ENCODE measurements at regions not wholly inside any gene's neighbourhood (a gene's known extent, or its start where the extent isn't known, plus 50 kb on each side); places are given as distances from the start of the nearest gene placed in this dataset.

DNA sequence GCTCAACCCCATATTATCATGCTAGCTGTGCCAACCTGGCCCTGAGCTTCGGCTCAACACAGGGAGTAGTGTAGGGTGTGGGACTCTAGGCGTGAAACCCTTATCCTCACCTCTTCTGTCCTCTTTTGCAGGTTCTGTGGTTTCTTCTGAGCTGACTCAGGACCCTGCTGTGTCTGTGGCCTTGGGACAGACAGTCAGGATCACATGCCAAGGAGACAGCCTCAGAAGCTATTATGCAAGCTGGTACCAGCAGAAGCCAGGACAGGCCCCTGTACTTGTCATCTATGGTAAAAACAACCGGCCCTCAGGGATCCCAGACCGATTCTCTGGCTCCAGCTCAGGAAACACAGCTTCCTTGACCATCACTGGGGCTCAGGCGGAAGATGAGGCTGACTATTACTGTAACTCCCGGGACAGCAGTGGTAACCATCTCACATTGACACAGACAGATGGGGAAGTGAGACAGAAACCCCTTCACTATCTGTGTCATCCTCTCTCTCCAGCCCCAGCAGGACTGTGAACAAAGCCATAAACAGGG is 76.4 kb downstream of the GGTLC2 start:
- Histone ChIP-seq H3K4me1 (ENCODE audit: insufficient read depth) (peaks cover 9% of the 10 kb centered on the region), H3K9me3 (no peaks in the 10 kb centered on the region), H3K27me3 (no peaks in the 10 kb centered on the region), H3K36me3 (no peaks in the 10 kb centered on the region), H3K4me3 (no peak overlapping the region), H3K27ac (no peak overlapping the region)
- intact Hi-C loops (cut with DNase I) = no loop called here
- DNase-seq = no peak
- TF ChIP-seq EP300 (IDR thresholded peaks at IDR 0.05) (no peak), POLR2A (IDR thresholded peaks at IDR 0.05) (no peak)
- TF ChIP-seq, protein P1, sequence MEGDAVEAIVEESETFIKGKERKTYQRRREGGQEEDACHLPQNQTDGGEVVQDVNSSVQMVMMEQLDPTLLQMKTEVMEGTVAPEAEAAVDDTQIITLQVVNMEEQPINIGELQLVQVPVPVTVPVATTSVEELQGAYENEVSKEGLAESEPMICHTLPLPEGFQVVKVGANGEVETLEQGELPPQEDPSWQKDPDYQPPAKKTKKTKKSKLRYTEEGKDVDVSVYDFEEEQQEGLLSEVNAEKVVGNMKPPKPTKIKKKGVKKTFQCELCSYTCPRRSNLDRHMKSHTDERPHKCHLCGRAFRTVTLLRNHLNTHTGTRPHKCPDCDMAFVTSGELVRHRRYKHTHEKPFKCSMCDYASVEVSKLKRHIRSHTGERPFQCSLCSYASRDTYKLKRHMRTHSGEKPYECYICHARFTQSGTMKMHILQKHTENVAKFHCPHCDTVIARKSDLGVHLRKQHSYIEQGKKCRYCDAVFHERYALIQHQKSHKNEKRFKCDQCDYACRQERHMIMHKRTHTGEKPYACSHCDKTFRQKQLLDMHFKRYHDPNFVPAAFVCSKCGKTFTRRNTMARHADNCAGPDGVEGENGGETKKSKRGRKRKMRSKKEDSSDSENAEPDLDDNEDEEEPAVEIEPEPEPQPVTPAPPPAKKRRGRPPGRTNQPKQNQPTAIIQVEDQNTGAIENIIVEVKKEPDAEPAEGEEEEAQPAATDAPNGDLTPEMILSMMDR (IDR thresholded peaks at IDR 0.05) = no peak
- 83 to 86% (median 85%) methylated on average over 6 of the region's 6 CpGs for WGBS, 3 donors

DNA sequence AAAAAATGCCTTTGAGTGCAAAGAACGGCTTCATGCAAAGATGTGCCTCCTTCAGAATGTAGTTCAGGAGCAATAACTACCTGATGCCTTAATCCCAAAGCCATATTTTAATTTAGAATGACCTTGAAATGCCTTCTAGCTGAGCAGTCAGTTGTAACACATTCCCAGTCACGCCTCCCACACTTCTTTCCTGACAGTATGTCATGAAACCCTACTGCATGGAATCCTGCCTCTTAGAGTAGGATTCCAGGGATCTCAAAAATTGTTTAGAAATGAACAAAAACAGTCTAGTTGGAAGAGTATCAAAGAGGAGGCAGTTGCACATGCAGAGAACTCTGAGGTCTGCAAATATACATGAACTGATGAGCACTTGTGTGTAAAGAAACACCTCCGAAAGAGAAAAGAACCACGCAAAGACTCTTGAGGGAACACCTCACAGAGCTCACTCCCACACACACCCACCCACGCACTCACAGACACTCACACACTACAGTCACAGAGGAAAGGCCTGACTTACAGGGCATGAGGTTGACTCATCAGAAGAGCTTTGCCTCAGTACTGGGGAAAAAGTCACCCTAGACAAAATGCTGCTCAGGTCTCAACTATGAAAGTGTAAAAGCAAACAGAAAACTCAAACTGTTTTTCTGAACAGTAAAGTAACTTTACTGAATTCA is 77.4 kb downstream of the GGTLC2 start:
- 15 to 23% (median 17%) methylated on average over 5 of the region's 5 CpGs for WGBS, 3 donors
- H3K4me1 ChIP-seq (ENCODE audit: insufficient read depth) = peaks cover 9% of the 10 kb centered on the region
- peak; percentile 43 to 67 (median 57) for DNase-seq
- no peak for TF ChIP-seq POLR2A (IDR thresholded peaks at IDR 0.05)
- TF ChIP-seq, protein P1 (IDR thresholded peaks at IDR 0.05) = no peak
- TF ChIP-seq EP300 (IDR thresholded peaks at IDR 0.05) = no peak
- intact Hi-C loops (cut with DNase I) = no loop called here
- no peak overlapping the region for H3K27ac ChIP-seq
- H3K4me3 ChIP-seq = no peak overlapping the region
- no peaks in the 10 kb centered on the region for H3K27me3 ChIP-seq
- H3K9me3 ChIP-seq = no peaks in the 10 kb centered on the region
- H3K36me3 ChIP-seq = no peaks in the 10 kb centered on the region

DNA sequence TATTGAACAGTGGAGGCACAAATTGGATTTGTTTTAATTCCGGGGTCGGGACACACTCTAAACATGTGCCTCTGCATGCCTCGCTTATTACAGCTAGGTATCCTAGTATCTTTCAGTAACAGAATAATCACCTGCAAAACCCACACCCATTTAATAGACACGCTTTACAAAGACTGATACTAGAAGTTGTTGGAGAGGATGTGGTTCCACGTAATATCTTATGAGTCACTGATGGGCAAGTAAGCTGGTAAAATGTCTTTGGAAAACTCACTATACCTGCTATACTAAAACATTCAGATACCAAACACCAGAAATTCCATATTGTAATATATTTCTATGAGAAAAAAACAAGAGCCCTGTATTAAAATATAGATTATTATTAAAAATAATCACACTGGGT is 84.0 kb downstream of the GGTLC2 start:
- H3K36me3 ChIP-seq = no peaks in the 10 kb centered on the region
- H3K9me3 ChIP-seq = no peaks in the 10 kb centered on the region
- intact Hi-C loops (cut with DNase I) = no loop called here
- H3K4me3 ChIP-seq = no peak overlapping the region
- WGBS, 3 donors = 79 to 82% (median 80%) methylated on average over 5 of the region's 5 CpGs
- no peak for TF ChIP-seq POLR2A (IDR thresholded peaks at IDR 0.05)
- no peak for TF ChIP-seq EP300 (IDR thresholded peaks at IDR 0.05)
- TF ChIP-seq, protein P1 (IDR thresholded peaks at IDR 0.05) = no peak
- no peak overlapping the region for H3K27ac ChIP-seq
- no peak for DNase-seq
- H3K27me3 ChIP-seq = no peaks in the 10 kb centered on the region
- peaks cover 6% of the 10 kb centered on the region for H3K4me1 ChIP-seq (ENCODE audit: insufficient read depth)

DNA sequence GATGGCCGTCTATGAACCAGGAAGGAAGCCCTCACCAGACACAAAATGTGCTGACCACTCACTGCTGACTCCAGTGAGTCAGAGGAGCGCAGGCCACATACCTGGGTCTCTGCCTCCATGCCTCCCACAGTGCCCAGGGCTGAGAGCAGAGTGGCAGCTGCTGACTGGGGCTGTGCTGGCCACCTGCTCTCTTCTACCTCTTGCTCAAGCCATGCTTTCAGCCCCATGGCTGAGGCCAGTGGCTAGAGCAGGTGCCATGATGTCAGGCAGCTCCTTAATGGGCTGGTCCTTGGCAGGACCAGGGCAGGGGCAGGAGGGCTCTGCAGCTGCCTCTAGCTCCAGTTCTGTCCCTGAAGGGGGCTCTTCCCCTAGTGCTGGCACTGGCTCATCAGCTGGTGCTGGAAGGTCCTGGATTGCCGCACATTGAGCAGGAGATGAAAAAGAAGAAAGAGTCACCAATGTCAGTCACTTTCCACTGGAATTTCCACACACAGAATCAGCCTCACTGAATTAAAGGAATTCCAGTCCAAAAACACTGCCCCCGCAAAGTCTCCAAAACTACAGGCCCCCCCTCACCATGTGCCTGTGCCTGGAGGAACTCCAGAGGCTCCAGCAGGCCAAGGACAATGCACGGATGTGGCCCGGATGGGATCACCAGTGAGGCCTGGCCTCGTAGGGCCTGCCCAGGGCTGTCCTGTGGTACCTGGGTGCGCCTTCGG is 86.4 kb downstream of the GGTLC2 start:
- Histone ChIP-seq H3K27me3 (no peaks in the 10 kb centered on the region), H3K9me3 (no peaks in the 10 kb centered on the region), H3K36me3 (no peaks in the 10 kb centered on the region), H3K4me3 (no peak overlapping the region), H3K27ac (no peak overlapping the region), H3K4me1 (ENCODE audit: insufficient read depth) (peaks cover 6% of the 10 kb centered on the region)
- intact Hi-C loops (cut with DNase I) = no loop called here
- TF ChIP-seq, protein P1 (IDR thresholded peaks at IDR 0.05) = no peak
- TF ChIP-seq EP300 (IDR thresholded peaks at IDR 0.05) = no peak
- TF ChIP-seq POLR2A (IDR thresholded peaks at IDR 0.05) = no peak
- DNase-seq = peak; percentile 68 to 82 (median 72)
- 30 to 50% (median 34%) methylated on average over 9 of the region's 9 CpGs for WGBS, 3 donors

Measured in ovary (tissue), 7 donors.